Loucy (cell line): ENCODE measurements at regions not wholly inside any gene's neighbourhood (a gene's known extent, or its start where the extent isn't known, plus 50 kb on each side); places are given as distances from the start of the nearest gene placed in this dataset.

Source experiments
- H2AFZ ChIP-seq: fragments of 200-600 bp; sonication (generic); 2 replicates; pipeline ENCODE4 v1.6.0; 2016; ENCODE audit warnings: antibody characterized with exemption, mild to moderate bottlenecking, low read length, moderate library complexity
- H3F3A ChIP-seq: fragments of 200-600 bp; 2 replicates; pipeline ENCODE4 v1.6.0; 2016; ENCODE audit warnings: antibody characterized with exemption, low read depth, mild to moderate bottlenecking
- H3K27me3 ChIP-seq: fragments of 200-600 bp; sonication (generic); 2 replicates; pipeline ENCODE4 v1.6.1; 2014; ENCODE audit warnings: low read length, mild to moderate bottlenecking; ENCODE audit not compliant: insufficient read depth, poor library complexity, severe bottlenecking
- H3K36me3 ChIP-seq: fragments of 200-600 bp; sonication (generic); 2 replicates; pipeline ENCODE4 v1.6.1; 2016; ENCODE audit warnings: low read length; ENCODE audit not compliant: insufficient read depth
- H3K4me1 ChIP-seq: fragments of 200-600 bp; sonication (generic); 2 replicates; pipeline ENCODE4 v1.5.1; 2014; ENCODE audit warnings: low read length, mild to moderate bottlenecking; ENCODE audit not compliant: insufficient read depth, poor library complexity, severe bottlenecking
- H3K4me2 ChIP-seq: fragments of 200-600 bp; sonication (generic); 2 replicates; pipeline ENCODE4 v1.6.0; 2014; ENCODE audit warnings: antibody characterized with exemption, low read length, low read depth, mild to moderate bottlenecking; ENCODE audit not compliant: poor library complexity, severe bottlenecking
- H3K4me3 ChIP-seq: fragments of 200-600 bp; sonication (generic); 2 replicates; pipeline ENCODE4 v1.5.1; 2014; ENCODE audit warnings: low read length, mild to moderate bottlenecking, mixed read lengths; ENCODE audit not compliant: poor library complexity, severe bottlenecking
- H3K79me2 ChIP-seq: fragments of 200-600 bp; sonication (generic); 2 replicates; pipeline ENCODE4 v1.6.1; 2014; ENCODE audit warnings: low read length; ENCODE audit not compliant: insufficient read depth
- H3K9ac ChIP-seq: fragments of 200-600 bp; sonication (generic); 2 replicates; pipeline ENCODE4 v1.6.0; 2014; ENCODE audit warnings: mild to moderate bottlenecking, low read depth, low read length, moderate library complexity; ENCODE audit not compliant: poor library complexity, severe bottlenecking
- H3K9me2 ChIP-seq: fragments of 200-600 bp; sonication (generic); replicated peaks from 2 replicates; pipeline ENCODE4 v1.6.1; 2016; ENCODE audit warnings: low read depth, low read length, mixed read lengths
- H3K9me3 ChIP-seq: fragments of 200-600 bp; sonication (generic); 2 replicates; pipeline ENCODE4 v1.6.1; 2014; ENCODE audit warnings: mild to moderate bottlenecking, antibody characterized with exemption, low read length, low read depth; ENCODE audit not compliant: insufficient read depth
- H4K20me1 ChIP-seq: fragments of 200-600 bp; sonication (generic); 2 replicates; pipeline ENCODE4 v1.6.0; 2014; ENCODE audit warnings: antibody characterized with exemption, low read length, mild to moderate bottlenecking; ENCODE audit not compliant: insufficient read depth, poor library complexity, severe bottlenecking
- EZH2phosphoT487 ChIP-seq: fragments of 200-600 bp; IDR thresholded peaks from 2 replicates; pipeline ENCODE4 v1.6.1; 2018; ENCODE audit warnings: antibody characterized with exemption, mild to moderate bottlenecking, moderate library complexity, borderline replicate concordance
- TF ChIP-seq, protein P1 (sequence below): fragments of 200-600 bp; sonication (generic); conservative IDR thresholded peaks from 2 replicates; pipeline ENCODE4 v1.5.1; 2014; ENCODE audit warnings: mild to moderate bottlenecking, antibody characterized with exemption, low read length

GRCh38 chr6:16058929-16059345 is 69.9 kb upstream of the MYLIP start:
- H3K27me3 ChIP-seq, result no peaks in the 10 kb centered on the region
- no peaks in the 10 kb centered on the region for H3K9me3 ChIP-seq
- no peaks in the 10 kb centered on the region for H4K20me1 ChIP-seq
- no peak overlapping the region for H3K9ac ChIP-seq
- H3K79me2 ChIP-seq, result no peaks in the 10 kb centered on the region
- H3K9me2 ChIP-seq, result no peaks in the 10 kb centered on the region
- H2AFZ ChIP-seq, result no peak overlapping the region
- no peaks in the 10 kb centered on the region for H3K36me3 ChIP-seq
- H3K4me3 ChIP-seq, result no peak overlapping the region
- no peaks in the 10 kb centered on the region for H3F3A ChIP-seq
- H3K4me1 ChIP-seq, result peaks cover 14% of the 10 kb centered on the region
- no peak overlapping the region for H3K4me2 ChIP-seq
- TF ChIP-seq, protein P1, sequence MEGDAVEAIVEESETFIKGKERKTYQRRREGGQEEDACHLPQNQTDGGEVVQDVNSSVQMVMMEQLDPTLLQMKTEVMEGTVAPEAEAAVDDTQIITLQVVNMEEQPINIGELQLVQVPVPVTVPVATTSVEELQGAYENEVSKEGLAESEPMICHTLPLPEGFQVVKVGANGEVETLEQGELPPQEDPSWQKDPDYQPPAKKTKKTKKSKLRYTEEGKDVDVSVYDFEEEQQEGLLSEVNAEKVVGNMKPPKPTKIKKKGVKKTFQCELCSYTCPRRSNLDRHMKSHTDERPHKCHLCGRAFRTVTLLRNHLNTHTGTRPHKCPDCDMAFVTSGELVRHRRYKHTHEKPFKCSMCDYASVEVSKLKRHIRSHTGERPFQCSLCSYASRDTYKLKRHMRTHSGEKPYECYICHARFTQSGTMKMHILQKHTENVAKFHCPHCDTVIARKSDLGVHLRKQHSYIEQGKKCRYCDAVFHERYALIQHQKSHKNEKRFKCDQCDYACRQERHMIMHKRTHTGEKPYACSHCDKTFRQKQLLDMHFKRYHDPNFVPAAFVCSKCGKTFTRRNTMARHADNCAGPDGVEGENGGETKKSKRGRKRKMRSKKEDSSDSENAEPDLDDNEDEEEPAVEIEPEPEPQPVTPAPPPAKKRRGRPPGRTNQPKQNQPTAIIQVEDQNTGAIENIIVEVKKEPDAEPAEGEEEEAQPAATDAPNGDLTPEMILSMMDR, result no peak
- TF ChIP-seq EZH2phosphoT487, result no peak

DNA sequence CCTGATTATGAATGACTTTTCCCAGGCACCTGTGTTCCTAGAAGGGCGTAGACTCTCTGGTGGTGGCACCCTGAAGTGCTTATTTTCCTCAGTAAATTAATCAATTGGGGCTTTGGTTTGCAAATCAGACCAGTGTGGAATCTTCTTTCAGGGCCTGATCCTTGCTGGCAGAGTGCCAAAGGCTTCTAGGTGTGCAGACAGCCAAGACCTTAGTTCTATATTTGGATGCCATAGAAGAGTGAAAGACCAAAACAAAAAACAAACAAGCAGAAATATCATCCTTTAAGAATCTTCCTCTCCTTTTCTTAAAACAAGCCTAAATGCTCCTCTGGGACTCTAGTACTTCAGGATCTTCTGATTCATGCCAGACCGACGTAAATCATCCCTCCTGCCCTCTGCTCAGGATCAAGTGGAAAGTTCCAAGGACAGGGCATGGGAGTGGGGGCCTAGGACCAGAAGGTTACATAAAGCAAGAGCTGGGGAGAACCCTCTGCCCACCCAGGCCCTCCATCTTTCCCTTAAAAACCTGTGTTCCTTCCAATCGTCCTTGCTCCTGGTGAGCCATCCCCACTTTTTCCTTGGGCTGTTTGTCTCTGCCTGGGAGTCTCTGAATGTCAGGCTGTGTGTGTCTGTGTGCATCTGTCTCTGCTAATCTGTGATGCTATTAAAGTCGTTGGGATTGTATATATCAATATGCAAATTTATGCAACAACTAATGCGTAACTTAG is 70.5 kb upstream of the MYLIP start:
- Histone ChIP-seq H4K20me1 (no peaks in the 10 kb centered on the region), H3K4me2 (no peak overlapping the region), H2AFZ (no peak overlapping the region), H3K9ac (no peak overlapping the region), H3K9me2 (no peaks in the 10 kb centered on the region), H3K4me3 (no peak overlapping the region), H3K36me3 (no peaks in the 10 kb centered on the region), H3K9me3 (no peaks in the 10 kb centered on the region), H3K79me2 (no peaks in the 10 kb centered on the region), H3F3A (no peaks in the 10 kb centered on the region), H3K4me1 (peaks cover 14% of the 10 kb centered on the region), H3K27me3 (no peaks in the 10 kb centered on the region)
- TF ChIP-seq, protein P1, result no peak
- TF ChIP-seq EZH2phosphoT487, result no peak

GRCh38 chr6:16057446-16057845 is 71.4 kb upstream of the MYLIP start:
- Histone ChIP-seq H3K79me2 (no peaks in the 10 kb centered on the region), H2AFZ (no peak overlapping the region), H3K9me2 (no peaks in the 10 kb centered on the region), H3K27me3 (no peaks in the 10 kb centered on the region), H3K9ac (no peak overlapping the region), H4K20me1 (no peaks in the 10 kb centered on the region), H3F3A (no peaks in the 10 kb centered on the region), H3K36me3 (no peaks in the 10 kb centered on the region), H3K4me1 (peaks cover 14% of the 10 kb centered on the region), H3K4me3 (no peak overlapping the region), H3K9me3 (no peaks in the 10 kb centered on the region), H3K4me2 (no peak overlapping the region)
- no peak for TF ChIP-seq EZH2phosphoT487
- TF ChIP-seq, protein P1, result no peak
